ENCODE measurements at regions not wholly inside any gene's neighbourhood (a gene's known extent, or its start where the extent isn't known, plus 50 kb on each side); places are given as distances from the start of the nearest gene placed in this dataset.

DNA sequence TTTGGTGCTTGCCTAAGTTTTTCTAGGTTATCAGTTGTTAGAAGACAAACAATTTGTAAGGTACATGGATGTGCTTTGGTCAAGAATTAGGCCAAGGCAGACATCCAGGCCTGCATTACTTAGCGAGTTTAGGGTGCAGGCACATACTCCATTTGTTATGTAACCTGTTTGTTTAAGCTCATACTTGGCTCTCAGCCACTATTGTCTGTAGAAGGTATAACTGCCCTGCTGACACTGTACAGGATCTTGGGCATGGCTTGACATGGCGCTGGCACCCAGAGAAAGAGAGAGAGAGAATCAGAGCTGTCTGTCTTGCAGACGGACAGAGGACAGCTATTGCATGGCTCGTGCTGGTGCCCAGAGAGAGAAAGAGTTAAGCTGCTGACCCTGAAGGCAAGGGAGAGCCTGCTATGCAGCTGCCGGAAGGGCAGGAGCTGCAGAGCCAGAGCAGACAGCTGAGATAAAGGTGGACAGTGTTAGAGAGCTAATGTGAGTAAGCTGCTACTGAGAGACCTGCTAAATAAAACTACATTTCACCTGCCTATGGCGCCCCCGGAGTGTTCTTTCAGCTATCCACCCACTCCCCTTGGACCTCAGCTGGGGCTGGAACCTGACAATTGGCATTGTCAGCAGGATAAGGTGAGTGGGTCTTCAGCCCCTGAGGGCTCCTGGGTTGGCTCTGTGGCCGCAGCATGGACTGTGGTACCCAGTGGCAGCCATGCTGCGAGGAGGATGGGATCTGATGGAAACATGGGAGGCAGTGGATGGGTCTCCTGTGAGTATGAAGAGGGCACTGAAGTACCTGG, 120.9 kb upstream of the TMEM106B start:
- DNase-seq: no peak

DNA sequence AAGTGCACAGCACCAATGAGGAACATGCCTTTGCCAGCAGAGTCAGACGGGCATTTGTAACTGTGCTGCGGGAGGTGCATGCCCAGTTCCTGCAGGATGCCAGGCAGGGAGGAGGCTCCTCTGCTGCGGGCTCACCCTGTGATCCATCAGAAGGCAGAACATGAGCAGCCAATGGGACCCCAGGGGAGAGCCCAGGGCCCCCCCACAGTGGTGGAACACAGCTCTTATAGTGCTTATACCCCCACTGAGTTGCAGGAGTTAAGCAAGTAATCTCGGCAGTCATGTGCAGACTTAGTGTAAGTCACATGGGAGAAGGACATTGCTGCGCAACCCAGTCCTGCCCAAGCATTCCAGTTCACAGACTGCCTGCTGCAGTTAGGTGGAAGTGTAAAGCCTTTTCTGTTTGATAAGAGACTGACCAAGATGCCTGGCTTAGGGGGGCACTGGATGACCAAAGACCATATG, 120.3 kb upstream of the TMEM106B start:
- DNase-seq: no peak

DNA sequence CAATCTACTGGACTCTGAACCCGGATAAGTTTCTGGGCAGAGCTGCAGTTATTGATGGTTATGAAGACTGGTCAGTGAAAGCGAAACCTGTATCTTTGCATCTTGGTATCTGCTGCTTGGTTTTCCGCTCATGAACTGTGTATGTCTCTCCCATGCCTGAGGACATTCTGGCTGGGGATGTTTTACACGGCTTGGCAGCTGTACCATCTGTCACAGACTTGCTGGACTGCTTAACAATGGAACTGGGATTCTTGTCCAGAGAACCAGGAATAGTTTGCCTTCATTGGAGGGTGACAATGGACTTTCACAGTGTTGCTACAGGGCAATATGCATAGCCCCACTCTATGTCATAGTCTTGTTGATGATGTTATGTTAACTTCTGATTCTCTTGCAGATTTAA, 119.9 kb upstream of the TMEM106B start:
- no peak for DNase-seq

DNA sequence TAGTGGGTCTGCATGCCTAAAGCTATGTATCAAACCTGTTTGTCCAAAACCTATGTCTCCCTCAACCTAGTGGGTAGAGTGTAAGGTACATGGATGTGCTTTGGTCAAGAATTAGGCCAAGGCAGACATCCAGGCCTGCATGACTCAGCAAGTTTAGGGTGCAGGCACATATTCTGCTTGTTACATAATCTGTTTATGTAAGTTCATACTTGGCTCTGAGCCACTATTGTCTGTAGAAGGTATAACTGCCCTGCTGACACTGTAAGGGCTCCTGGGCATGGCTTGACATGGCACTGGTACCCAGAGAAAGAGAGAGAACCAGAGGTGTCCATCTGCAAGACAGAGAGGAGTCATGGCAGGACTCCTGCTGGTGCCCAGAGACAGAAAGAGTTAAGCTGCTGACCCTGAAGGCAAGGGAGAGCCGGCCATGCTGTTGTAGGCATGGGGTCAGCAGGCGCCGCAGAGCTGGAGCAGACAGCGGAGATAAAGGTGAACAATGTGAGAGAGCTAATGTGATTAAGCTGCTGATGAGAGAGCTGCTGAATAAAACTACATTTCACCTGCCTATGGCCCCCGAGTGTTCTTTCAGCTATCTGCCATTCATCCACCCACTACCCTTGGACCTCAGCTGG, 118.5 kb upstream of the TMEM106B start:
- DNase-seq: no peak

DNA sequence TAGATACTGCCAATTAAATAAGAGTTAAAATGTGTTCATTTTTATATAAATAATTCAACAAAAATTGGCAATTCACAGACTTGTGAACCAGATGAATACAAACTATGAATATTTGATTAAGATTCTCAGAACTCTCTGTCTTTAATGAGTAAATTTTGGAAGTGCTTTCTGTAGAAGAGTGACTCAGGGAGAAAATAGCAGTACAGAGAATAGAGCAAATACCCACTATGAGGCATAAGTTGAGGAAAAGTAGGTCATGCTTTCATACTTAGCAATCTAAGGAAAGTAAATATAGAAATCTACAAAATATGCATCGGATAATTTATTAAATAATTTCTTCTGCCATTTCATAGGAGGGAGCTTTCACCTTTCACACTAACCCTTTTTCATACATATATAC, 117.7 kb upstream of the TMEM106B start:
- DNase-seq: no peak

DNA sequence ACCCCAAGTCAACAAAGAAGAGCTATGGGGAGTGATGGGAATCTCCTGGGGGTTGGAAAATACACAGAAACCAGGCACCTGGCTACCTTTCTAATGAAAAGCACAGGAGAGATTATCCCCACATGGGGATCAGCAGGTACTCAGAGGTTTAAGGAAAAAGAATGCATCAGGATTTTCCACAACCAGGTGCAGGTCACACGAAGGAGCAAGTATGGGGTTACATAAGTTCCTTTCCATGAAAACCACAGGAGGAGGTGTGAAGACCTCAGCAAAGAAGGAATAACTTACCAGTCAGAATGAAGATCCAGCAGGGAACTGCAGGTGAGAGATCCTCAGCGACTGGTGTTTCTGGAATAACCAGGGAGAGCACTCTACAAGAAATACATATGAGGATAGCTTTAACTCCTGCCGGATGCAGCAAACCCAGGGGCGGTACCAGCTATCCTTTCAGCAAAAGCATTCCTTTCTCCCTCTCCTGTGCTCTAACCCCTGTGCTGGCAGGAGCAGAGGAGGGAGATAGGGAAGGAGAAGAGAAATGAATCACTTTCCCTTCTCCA, 116.7 kb upstream of the TMEM106B start:
- DNase-seq: no peak

DNA sequence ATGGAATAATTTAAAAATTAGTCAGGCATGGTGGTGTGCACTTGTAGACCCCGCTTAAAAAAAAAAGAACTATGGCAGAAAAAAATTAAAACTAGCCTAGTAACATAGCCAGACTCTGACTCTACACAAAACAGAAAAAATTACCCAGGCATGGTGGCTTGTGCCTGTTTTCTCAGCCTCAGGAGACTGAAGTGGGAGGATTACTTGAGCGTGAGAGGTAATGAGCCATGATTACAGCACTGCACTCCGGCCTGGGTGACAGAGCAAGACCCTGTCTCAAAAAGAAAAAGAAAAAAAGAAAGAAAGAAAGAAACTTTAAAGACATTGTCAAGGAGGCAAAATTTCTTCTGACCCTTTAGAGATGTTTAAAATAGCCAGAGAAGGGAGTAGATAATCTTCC, 109.0 kb upstream of the TMEM106B start:
- DNase-seq: no peak

DNA sequence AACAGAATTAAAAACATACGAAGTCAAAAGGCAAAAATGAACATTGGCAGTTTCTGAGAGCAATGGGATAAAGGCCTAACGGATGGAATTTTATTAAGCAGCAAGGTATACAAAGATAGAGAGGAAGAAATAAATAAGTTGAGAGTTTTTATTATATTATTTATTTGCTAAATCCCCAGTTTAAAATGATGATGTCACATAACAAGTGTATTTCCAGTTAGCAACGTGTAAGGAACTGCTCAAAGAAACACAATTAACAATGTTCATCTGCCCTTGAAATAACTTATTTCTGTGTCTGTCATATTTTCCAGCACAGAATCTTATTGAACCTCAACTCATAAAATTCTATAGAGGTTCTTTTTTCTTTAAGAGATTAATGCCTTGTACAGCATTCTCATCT, 108.6 kb upstream of the TMEM106B start:
- DNase-seq: no peak

DNA sequence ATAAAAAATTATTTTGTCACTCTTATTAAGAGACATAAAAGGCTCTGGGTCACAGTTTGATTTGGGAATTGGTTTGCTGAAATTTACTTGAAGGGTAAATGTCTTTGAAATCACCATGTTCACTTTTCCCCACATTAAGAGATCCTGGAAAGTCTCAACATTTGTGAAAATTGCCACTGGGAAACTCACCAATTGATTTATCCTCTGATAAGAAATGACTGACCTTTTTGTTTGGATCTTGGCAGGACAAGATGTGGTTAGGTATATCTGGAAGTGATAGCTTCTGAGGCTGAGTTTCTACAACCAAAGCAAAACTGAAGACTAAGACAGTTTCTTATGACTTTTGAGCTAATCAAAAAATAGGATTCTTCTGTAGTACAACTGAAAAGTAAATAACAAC, 107.1 kb upstream of the TMEM106B start:
- DNase-seq: no peak

DNA sequence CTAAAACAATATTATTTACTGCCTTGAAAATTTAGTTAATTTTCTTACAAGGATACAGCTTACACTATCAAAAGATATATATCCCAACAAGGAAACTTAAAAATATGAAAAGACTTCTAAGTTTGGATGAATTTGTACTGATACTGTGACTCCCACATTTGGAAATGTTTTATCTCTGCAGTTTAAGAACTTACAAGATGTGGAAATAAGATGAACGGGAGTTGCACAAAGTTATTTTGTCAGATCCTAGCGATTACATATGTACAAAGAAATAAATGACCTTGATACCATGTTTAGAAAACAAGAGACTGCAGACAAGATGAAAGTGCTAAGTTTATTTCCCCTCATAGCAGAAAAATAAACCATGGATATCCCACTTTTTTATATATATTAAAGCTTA, 103.7 kb upstream of the TMEM106B start:
- no peak for DNase-seq

DNA sequence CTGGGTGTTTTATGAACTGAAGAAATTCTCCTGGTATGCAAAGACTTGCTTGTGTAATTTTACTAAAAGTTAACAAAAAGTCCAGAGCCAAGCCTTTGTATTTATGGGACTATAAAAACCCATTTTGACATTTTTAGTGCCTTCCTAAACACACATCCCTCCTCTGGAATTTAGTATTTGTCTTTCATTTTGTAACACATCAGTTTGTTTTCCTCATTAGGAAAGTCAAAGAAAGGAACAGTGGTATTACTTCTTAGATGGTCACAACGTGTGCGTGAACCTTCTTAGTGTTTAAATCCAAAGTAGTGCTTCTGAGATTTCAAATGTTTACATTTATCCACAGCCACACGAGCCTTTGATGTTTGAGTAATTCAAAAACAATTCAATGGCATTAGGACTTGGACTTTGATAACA, 103.2 kb upstream of the TMEM106B start:
- DNase-seq: no peak

DNA sequence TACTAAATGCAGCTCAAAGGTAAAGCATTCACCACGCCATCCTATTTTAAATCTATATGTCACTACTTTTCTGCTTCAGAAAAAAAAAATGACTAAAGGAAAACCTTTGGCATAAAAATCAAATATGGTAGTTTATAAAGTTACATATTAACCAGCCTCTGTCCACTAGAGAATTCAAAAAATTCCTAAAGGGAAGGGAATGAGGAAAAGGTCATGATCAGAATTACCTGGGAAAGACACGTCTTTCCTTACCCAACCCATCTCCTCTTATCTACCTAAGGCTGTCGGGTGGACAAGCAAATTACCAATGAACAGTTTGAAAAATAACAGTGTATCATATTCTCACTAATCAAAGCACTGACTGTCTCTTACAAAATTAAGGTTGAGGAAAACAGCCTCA, 100.7 kb upstream of the TMEM106B start:
- DNase-seq: no peak

DNA sequence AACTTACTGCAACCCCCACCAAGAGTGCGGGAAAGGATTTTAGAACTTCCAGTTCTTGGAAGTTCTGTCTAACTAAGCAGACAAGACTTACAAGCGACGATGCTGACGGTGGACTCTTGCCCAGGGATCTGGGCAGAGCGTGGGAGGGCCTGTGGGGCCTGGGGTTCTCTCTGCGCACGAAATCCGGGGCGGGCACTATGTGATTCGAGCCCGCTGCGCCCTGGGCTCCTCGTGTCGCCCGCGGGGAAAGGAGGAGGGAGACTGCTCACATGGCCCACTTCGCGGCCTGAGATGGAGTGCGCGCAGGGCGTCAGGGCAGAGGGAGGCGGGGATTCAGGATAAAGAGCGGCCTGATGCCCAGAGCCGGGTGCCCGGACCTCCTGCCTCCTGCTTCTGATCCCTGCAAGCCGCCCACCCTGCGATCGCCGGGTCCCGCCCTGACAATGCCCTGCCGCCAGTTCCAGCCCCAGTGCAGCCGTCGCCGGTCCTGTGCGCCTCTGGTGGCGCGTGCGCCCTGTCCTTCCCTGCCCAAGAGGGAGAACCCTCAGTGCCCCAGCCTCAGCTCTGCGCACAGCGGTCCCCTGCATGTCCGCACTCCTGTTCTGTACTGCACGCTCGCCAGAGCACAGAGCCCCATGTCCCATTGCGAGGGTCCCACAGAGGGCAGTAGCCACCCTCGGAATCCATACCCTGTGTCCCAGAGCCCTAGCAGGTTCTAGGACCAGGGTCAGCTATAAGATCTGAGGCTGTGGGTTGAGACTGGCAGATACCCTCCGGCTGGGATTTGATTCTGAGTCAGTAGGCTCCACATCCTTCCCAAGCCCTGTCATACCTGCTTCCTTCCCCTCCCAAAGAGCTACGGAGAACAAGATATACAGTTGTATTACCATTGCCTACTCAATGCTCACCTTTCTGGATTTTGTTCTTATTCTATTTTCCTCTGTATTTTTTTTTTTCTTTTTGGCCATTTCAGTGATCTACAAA, 99.4 kb upstream of the TMEM106B start:
- no peak for DNase-seq

DNA sequence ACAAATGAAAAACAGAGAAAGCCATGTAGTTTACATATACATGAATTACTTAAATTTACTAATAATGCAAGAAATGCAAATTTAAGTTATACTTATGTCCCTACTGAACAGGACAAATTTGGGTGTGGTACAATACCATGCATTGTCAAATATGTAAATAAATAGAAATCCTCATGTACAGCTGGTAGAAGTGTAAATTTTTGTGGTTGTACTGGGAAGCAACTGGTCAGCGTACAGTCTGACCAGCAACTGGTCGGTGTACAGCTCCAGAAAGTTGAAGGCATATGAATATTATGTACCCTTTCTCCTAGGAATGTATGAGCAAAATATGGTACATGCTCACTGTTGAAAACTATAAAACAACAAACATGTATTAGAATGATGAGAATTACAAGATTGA, 93.9 kb upstream of the TMEM106B start:
- no peak for DNase-seq

DNA sequence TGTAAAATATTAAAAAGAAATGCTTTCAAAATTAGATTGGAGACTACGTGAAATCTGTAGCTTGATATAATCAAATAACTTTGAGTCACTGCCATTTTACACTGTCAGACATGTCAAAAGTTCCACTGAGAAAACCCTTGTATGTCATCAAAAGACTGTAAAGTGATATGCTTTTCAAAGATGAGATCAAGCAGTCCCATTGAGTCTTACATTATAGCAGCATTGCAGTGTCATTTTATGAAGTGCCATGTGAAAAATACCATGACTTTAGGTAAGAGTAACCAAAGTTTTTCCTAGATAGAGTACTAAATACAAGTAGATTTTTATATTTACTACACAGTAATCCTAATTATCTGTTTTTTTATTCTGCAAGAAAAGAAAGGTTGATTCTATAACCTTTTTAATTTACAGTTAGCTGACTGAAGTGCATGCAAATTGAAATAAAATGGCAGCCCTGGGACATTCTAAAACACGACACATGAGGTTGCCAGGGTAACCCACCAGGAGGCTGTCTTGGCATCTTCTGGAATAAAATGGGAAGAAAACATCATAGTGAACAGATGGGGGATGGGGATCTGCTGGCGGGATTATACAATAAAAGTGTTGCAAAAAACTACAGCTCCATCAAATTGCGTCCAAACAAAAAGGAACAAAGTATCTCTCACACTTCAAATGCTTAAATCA, 91.3 kb upstream of the TMEM106B start:
- no peak for DNase-seq

DNA sequence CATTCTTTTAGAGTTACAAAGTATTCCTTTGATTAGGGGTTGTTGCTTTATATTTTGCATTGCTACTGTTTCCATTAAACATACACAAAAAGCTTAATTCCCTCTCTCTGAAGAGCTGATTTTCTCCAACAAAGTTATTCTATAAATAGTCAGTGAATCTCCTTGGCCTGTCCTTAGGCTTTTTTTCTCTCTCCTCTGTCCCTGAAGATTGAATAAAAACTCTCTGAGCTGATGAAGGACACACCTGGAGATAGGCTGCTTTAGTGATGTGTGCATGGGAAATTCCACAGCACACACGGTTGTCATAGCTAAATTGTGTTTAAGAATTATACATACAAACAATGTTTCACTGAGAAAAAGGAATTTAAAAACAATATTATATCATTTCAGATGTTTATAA, 90.5 kb upstream of the TMEM106B start:
- no peak for DNase-seq

DNA sequence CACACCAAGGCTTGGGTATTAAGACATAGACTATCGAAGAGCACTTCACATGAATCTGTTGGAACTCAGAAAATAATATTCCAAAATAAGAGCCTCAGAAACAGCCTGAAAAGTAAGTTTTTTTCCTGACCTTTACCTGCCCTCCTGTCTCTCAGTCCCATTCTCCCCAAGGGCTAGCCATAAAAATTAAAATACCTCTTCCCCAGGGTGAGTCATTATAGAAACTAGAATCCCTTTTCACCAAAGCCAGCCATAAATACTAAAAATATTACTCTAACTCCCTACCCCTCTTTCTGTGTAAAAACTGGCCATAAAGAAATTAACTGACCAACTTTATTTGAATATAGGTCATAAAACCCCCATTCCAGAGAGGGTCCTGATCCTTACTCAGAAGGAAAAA, 87.9 kb upstream of the TMEM106B start:
- no peak for DNase-seq

DNA sequence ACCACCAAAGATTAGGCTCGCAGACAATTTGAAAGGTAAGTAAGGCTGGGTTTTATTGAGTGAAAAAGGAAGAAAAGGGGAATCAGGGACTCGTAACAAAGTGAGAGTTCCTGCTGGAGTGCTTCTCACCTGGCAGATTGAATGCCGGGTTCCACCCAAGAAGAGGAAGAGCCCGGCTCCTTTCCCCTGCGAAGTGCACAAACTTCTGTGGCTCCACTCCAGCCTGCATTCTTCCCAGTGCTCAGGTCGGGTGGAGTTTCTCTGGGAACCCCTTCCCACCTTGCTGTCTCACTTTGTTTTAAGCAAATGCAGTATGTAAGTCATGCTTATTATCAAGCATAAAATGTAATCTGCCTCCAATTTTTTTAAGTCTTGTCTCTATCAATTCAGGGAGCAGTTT, 87.1 kb upstream of the TMEM106B start:
- no peak for DNase-seq

DNA sequence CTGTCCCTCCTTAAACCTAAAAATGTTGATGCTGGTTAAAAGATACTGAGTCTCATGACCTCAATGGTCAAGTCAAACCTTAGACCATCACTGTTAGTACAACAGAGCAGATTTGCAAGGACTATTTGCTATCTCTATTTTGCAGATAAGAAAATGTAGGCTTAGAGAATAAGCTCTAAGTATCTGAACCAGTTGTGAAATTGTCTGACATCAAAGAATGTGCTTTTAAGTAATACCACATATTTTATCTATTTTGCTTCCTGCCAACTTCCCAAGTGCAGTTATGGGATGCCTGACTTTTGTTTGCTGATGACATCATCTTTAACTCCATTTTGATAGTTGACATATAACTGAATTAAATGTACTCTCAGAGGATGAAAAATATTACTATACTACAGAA, 83.6 kb upstream of the TMEM106B start:
- no peak for DNase-seq

DNA sequence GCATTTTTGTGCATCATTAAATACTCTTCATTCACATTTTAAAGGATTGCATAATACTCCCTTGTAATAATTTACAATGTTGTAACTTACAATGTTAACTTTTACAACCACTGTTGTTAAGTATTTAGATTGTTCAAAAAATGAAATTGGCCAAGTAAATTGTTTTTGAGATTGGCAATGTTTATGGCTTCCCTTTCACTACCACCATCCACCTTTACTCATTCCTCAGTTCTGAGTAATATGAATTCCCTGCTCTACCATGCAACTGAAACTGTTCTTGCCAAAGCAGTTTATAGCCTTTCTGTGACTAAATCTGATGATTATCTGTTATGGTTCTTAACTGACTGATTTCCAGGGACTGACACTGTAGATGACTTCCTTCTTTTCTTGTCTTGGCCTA, 80.5 kb upstream of the TMEM106B start:
- no peak for DNase-seq

DNA sequence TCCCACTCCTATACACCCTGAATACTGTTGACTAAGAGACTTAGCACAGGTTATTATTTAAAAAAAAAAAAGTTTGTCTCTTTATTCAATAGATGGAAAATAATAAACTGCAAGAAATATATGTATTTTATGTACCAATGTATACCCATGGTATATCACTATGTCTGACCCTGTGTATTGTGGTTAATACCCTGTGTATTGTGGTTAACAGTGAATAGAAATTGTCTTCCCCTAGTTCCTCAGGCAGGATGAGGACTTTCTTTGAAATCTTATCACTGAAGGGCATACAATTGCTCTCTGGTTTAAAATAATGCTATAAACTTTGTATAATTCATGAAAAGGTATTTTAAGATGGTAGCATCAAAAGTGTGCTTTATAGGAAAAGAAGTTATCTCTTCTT, 80.0 kb upstream of the TMEM106B start:
- DNase-seq: no peak

DNA sequence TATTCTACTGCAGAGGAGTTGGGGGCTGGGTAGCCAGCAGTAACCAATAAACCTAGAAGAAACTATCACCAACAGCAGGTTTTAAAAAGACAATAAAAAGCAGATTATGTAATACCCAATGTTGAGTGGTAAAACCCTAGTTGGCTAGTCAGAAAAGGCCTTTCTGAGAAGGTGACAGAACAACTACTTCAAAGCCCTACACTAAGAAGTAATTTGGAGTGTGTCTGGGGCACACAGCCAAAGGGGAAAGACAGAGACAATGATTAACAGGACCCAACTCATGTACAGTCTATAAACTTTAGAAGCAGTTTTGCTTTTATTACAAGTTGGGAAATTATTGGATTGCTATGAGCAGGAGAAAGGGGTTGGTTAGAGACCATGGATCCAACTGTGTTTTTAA, 77.2 kb upstream of the TMEM106B start:
- no peak for DNase-seq

DNA sequence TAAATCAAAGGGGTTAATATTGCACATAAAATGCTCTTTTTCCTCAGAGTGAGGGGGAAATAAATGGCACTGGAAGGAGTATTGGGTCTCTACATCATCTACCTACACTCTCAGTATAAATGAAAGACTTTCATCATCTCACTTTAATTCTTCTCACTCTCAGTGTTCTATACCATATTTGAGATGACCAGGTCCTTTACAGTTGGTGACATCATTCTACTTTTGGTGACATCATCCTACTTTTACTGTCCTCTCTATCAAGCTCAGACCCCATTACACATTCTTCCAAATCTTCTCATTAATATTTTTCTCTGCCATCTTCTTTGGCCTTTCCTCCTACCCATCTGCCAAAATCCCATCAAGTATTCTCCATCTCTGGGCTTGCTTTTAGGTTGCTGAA, 74.6 kb upstream of the TMEM106B start:
- no peak for DNase-seq
